Activated CD4-positive, alpha-beta T cell treated with anti-CD3 and anti-CD28 coated beads, Interleukin-2, amount 50 U/mL, for 48 hours (primary cell): ENCODE measurements at regions not wholly inside any gene's neighbourhood (a gene's known extent, or its start where the extent isn't known, plus 50 kb on each side); places are given as distances from the start of the nearest gene placed in this dataset.
"Not testable (repeated sequence)": the region's sequence is repeated elsewhere in the genome, so short reads cannot be mapped to it uniquely, and the experiment has no call there.

Experiments used
- DNase-seq, 2 experiments: peaks; one replicate each; pipeline ENCODE4 v3.0.0-alpha.2; 2020

DNA sequence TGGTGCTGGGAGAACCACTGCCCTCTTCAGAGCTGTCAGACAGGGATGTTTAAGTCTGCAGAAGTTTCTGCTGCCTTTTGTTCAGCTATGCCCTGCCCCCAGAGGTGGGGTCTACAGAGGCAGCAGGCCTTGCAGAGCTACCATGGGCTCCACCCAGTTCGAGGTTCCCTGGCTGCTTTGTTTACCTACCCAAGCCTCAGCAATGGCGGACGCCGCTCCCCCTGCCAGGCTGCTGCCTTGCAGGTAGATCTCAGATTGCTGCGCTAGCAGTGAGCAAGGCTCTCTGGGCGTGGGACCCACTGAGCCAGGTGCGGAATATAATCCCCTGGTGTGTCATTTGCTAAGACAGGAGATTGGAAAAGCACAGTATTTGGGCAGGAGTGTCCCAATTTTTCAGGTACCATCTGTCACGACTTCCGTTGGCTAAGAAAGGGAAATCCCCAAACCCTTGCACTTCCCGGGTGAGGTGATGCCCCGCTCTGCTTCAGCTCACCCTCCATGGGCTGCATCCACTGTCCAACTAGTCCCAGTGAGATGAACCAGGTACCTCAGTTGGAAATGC, 1415.5 kb downstream of the GRIK2 start:
- not testable (repeated sequence) for DNase-seq

DNA sequence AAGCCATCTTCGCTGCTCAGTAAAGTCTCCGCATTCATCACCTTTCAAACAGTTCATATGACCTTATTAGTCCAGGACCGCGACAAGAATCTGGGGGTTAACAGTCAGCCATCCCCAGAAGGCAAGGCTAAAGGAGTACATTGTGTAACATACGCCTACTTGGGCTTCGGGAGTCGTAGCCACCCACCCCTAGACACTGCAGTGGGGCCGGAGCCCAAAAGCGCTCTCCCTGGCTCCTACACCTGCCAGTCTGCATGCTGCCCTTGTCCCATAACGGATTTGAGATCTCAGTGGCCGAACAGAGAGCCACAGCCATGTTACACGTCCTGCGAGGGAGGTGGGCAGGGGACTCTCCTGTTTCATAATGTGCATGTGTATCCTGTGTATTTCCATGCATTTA, 1405.5 kb downstream of the GRIK2 start:
- no peak for DNase-seq

DNA sequence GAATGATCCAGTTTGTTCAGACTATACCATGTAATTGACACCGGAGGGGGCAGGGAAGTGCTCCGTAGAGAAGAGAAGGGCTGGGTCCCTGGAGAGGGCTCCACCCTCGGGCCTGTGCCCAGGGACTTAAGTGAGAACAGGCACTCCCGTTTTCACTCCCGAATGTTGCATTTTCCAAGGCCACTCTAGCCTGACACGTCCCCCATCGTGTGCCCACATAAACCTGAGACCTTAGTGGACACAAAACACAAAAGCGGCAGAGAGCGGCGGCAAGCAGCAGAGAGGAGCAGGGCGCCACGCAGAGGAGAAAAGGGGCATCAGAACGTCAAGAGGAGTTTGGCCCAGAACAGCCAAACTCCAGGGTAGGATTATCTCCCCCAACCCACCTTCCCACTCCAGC, 1405.1 kb downstream of the GRIK2 start:
- no peak for DNase-seq

DNA sequence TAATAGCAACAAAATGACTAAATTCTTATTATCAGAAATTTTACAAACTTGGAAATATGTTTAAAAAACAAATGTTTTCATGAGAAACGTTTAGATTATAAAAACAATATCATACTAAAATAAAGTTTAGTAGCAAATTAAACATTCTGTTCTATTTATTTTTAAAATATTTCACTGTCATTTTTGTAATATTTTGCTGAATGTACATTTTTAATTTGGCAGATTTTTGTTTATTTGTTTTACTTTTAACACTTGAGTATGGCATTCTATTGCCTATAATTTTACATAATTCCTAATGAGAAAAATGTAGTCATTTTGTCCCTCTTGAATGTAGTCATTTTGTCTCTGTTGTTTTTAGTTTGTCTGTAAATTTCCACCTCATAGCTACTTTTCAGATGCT, 1400.2 kb downstream of the GRIK2 start:
- DNase-seq: no peak

DNA sequence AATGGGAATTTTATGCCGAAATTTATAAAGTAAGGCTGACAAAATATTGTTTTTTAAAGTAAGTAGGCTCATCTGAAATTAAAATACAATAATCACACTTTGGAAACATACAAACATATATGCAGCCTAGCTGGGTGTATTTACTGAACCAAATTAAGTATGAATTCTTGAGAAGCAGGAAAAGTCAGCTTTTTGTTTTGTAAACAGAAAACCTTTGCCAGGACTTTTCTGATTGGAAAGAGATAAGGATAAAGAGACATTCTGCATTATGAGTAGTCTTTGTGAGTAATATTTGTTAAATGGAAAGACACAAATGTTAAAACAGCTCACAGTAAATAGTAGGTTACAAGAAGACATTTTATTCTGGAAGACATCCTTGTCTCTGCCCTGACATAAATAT, 1380.8 kb downstream of the GRIK2 start:
- no peak for DNase-seq

DNA sequence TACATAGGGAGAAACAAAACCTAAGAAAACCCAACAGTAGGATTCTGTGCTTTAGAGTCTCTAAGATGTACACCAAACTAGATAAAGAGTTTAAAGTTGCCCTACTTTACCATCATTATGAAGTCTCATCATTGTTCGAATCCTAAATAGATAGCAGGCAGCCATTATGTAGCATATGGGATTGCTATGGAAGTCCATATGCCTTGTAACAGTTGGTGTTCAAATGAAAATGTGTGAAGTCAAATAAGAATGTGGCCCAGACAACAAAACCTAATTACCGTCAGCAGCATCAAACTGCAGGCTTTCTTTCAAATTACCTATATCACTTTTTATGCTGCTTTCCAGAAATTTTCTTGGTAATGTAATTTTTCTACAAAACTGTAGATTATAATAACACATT, 1380.1 kb downstream of the GRIK2 start:
- no peak for DNase-seq

DNA sequence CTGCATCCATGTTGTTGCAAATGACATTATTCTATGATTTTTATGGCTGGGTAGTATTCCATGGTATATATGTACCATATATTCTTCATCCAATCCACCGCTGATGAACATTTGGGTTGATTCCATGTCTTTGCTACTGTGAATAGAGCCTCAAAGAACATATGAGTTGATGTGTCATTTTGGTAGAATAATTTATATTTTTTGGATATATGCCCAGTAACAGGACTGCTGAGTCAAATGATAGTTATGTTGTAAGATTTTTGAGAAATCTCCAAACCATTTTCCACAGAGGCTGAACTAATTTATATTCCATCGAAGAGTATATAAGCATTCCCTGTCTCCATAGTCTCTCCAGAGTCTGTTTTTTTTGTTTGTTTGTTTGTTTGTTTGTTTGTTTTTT, 1373.5 kb downstream of the GRIK2 start:
- no peak for DNase-seq

DNA sequence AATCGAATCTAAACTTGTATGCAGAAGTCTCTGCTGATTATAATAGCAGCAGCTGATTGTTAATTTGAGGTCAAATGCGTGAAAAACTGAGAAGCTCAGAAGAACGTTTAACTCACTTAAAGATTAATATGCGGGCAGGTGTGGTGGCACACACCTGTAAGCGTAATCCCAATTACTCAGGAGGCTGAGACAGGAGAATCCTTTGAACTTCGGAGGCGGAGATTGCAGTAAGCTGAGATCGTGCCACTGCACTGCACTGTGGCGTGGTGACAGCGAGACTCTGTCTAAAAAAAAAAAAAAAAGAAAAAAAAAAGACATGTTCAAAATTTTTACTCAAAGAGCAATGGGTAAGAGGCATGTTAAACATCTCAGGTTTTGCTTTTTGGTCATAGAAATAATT, 1370.8 kb downstream of the GRIK2 start:
- DNase-seq: no peak

DNA sequence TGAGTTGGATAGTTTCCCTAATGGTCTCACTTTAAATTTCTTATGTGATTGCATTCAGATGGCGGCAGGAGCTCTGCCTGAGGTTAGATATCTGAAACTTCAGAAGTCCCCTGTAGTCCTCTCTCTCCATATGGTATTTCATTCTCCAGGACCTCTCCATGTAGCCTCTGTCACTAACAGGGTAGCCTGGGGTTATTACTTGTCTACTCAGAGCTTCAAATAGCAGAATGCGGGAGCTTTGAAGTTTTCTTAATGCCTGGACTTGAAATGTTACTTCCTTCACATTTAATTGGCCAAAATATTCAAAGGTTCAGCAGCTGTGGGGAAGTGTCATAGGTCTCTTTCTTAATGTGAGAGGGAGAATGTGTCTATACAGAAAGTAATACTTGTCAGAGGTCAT, 1370.4 kb downstream of the GRIK2 start:
- no peak for DNase-seq

DNA sequence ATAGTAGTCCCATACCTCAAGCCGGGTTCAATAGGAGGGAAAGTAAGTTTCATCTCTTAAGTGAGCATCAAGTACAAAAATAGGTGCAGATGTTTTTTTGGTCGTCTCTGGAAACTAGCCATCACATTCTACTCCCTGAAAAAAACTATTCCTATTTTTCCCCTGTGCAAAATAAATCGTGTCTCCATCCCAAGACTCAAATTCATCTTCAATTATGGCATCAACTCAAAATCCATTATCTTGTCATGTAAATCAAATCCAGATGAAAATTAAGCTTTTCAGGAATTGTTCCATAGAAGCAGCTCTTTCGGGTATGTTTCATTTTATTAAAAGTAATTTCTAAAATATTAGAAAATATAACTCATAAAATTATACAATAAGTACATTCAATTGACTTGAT, 1368.4 kb downstream of the GRIK2 start:
- no peak for DNase-seq

DNA sequence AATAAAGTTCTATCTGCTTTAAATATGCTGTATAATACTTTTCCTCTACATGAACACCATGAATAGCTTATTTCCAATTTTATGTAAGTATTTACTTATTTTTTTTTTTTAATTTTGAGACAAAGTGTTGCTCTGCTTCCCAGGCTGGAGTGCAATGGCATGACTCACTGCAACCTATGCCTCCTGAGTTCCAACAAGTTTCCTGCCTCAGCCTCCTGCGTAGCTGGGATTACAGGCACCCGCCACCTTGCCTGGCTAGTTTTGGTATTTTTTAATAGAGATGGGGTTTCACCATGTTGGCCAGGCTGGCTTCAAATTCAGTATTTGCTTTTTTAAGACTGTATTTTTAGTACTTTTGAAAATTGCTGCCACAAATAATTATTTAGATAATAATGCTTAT, 1365.9 kb downstream of the GRIK2 start:
- no peak for DNase-seq

DNA sequence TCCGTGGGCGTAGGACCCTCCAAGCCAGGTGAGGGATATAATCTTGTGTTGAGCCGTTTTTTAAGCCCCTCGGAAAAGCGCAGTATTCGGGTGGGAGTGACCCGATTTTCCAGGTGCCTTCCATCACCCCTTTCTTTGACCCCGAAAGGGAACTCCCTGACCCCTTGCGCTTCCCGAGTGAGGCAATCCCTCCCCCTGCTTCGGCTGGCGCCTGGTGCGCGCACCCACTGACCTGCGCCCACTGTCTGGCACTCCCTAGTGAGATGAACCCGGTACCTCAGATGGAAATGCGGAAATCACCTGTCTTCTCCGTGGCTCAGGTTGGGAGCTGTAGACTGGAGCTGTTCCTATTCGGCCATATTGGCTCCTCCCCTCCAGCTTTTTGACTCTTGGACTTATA, 1365.0 kb downstream of the GRIK2 start:
- not testable (repeated sequence) for DNase-seq

DNA sequence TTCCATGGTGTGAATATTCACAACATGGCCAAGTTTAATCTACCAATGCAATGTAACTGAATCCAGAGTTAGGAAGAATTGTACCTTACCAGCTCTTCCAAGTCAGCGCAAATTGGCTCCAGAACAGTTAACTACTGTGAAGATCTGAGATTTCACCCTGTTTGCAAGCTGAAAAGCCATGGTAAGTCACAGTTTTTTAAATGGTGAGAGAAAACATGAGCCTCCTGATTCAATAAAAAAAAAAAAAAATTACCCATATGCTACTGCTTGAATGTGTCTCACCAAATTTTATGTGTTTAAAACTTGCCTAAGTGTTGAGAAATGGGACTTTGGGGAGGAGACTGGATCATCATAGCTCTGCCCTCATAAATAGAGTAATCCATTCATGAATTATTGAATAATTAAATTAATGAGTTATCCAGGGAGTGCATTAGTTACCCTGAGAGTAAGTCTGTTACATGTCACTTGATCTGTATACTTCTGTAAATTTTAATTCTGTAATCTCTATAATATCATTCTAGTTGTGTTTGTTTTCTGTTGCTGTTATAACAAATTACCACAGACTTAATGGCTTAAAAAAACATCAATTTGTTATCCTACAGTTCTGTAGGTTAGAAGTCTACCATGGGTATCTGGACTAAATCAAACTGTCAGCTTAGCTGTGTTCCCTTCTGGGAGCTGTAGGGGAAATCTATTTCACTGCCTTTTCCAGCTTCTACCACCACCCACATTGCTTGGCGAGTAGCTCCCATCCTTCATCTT, 1355.9 kb downstream of the GRIK2 start:
- no peak for DNase-seq

DNA sequence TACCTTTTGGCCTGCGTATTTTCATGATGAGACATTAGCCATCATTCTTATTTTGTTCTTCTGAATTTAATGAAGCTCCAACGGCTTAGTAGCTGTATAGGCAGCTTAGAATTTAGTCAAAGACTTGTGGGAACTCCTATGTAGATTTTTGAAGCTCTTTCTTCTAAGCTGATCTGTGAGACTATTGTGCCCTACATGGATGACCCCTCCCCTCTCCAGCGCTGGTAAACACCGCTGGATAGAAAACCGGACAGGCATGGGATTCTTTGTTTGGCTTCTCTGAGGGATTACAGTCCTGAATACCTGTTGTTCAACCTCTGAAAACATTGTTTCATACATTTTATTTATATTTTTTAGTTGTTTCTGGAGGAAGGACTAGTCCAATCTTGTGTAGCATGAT, 1353.4 kb downstream of the GRIK2 start:
- DNase-seq: no peak

DNA sequence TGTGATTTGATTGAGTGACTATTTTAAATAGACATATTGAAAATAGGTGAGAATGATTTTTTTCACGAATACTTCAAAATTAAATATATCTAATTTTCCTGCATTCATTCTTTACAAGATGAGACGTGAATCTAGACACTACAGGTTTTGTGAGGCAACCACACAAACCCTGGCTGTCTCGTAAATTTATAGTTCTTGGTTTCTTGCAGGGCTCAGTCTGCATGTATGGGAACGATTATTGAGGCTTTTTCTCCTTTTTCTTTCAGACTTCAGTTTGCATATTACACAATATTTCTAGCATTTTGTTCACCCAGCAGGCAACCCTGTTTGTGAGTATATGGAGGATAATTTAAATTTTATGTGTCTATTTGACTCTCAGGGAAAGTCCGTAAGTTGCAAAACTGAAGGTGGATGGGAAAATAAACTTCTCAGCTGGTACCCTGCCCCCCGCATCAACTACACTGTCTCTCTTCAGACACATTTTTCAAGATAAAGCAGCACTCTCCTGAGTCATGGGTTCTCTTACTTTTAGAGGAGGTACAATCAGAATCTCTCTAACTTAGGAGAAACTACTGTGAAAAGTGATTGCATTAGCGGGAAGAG, 1349.3 kb downstream of the GRIK2 start:
- DNase-seq: no peak

DNA sequence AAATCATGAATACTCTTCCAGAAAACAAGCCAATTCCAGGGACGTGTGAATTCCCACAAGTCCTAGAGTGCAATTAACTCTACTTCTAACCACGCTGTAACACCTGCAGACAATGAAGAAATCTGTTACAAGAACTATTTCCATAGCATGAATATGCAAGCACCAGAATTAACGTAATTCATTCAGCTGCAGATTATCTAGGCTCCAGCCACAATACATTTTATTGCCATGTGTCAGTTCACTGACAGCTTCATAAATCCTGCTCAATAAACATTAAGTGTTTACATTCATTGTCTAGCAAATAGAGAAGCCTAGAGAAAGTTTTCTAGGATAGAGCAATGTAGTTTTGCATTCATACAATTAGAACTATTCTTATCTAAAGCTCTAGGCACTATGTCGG, 1348.5 kb downstream of the GRIK2 start:
- DNase-seq: no peak

DNA sequence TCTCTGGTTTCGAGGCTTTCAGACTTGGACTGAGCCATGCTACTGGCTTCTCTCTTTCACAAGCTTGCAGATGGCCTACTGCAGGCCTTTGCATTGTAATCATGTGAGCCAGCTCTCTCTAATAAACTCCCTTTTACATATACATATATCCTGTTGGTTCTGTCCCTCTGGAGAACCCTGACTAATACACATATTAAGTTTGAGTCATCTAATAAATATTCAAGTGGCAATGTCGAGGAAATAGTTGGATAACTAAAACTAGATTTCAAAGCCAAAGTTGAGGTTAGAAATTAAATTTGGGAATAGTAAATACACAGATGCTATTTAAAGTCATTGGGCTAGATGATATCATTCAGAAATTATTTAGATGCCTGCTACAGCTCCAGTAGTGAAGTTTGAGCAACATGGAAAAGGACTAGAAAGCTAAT, 1343.4 kb downstream of the GRIK2 start:
- DNase-seq: no peak

DNA sequence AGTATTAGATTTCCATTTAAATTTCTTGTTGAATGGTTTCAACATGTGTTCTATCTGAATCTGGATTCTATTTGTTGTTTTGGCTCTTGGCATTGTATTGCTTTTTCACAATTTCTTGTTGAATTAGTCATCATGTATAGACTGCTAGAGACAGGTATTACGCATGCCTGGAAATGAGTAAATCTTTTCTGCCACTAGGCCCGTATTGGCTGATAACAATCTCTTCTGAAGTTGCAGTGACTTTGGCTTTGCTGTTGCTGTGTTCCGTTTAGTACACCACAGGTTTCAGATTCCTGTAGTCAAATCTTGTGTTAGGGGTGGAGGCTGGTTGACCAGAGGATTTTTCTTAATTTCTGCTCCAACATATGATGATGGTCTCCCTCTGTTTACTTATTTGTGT, 1339.4 kb downstream of the GRIK2 start:
- no peak for DNase-seq

DNA sequence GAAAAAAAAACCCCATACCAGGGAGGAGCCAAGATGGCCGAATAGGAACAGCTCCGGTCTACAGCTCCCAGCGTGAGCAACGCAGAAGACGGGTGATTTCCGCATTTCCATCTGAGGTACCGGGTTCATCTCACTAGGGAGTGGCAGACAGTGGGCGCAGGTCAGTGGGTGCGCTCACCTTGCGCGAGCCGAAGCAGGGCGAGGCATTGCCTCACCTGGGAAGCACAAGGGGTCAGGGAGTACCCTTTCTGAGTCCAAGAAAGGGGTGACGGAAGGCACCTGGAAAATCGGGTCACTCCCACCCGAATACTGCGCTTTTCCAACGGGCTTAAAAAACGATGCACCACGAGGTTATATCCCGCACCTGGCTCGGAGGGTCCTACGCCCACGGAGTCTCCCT, 1328.6 kb downstream of the GRIK2 start:
- not testable (repeated sequence) for DNase-seq

DNA sequence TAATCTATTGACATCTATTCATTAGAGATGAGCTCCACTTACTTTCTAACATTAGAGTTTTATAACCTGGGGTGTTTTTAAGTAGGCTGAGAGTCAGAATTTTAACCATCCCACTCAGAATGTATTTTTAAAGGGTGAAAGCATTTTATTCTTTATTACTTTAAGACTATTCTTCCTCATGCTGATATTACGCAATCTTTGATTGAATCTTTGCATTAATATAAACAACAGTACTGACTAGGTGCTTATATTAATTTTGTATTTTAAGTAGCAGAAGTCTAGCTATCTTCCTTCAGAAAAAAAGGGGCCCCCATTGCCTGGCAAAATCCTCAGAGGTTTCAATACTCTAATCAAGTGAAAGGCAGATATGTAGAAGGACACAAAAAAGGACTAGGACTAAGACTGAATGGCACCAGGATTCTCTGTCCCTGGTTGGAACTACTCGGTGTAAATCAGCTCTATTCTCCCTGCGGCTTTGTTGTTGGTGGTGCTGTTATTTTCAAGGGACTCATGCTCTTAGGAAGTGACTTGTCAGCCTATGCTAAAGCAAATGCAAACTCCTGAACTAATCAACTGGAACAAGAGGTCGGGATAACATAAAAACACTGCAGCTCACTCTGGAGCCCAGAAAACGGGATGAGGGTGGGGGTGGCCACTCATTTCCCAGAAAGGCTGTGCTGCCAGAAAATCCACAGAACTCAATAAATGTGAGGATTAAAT, 1324.4 kb downstream of the GRIK2 start:
- DNase-seq: no peak

DNA sequence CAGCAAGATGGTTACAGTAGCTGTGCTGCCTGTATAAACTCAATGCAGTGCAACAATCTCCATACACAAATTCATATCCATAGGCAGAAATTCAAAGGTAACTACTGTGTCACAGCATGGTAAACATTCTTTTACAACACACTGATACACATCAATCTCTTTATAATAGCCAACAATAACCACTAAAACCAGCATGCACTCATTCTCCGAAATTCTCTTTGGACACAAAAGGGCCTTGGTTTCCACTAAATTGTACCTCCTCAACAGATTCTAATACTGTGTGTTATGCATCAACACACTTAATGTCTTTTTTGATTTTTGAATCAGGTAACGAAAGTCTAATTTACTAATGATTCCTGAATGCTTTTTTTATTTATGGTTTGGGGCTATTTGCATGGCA, 1323.7 kb downstream of the GRIK2 start:
- DNase-seq: no peak

DNA sequence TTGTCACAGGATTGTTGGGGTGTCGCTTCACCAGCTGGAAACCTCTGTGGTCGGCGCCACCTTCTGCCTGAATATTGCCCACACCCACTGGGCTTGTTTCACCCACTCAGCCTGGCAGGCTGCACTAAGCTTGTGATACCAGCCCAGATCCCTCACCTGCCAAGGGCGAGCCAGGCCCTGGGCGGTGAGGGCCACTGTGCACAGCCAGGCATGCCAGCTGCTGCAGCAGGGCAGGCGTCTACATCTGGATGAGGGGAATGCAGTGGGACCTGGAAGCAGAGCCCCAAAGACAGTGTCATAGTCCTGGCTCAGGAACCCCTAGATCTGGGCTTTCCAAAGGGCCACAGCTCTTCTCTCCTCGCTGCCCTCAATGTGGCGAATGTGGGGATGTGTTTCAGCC, 1307.5 kb downstream of the GRIK2 start:
- no peak for DNase-seq

DNA sequence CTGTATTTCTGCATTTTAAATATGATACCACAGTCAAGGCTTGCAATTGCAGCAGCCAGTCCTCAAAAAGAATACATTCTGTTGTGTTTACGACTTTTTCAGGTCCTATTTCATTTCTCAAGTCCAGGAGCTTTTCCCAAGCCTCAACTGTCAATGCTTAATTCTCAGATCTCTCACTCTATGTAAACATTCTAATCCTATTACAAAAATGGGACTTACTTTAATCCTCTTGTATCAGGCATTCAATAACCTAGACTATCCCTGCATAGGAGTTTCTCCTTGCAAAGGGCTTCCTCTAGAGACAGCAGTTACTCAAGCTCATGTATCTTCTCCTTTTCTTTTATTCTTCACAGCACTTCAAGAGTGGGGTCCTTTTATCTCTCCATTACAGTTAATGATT, 1293.0 kb downstream of the GRIK2 start:
- no peak for DNase-seq

DNA sequence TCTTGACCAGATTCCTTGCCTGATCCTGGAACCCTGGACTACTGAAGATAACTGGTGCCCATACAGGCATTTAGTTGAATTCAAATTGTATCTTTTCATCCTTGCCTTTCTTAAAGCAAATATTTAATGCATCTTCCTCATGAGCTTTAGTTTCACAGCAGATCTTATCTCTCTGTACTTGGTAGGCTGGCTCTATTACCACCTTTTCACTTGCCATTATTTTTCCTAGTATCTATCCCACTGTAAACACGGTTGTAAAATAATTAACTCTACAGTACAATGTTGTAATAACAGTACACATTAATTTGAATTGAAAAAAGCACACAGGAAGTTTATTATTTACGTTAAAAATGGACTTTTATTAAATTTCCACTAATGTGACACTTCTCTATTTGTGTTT, 1286.9 kb downstream of the GRIK2 start:
- DNase-seq: no peak
